HG03565 (cell line): ENCODE measurements at regions not wholly inside any gene's neighbourhood (a gene's known extent, or its start where the extent isn't known, plus 50 kb on each side); places are given as distances from the start of the nearest gene placed in this dataset.
"Not testable (repeated sequence)": the region's sequence is repeated elsewhere in the genome, so short reads cannot be mapped to it uniquely, and the experiment has no call there.

Experiments used
- ATAC-seq: cut with Tn5 transposase; IDR thresholded peaks from one replicate; pipeline ENCODE4 v1.9.1; 2021; ENCODE audit warnings: mild to moderate bottlenecking, moderate library complexity; ENCODE audit not compliant: unreplicated experiment

GRCh38 chr5:163870441-163870840 lies 365.0 kb downstream of the MAT2B start:
- ATAC-seq, result no peak

GRCh38 chr5:163874431-163874830 lies 369.0 kb downstream of the MAT2B start:
- no peak for ATAC-seq

GRCh38 chr5:163874912-163875311 lies 369.5 kb downstream of the MAT2B start:
- ATAC-seq, result not testable (repeated sequence)

GRCh38 chr5:163877865-163878264 lies 372.4 kb downstream of the MAT2B start:
- ATAC-seq, result no peak

GRCh38 chr5:163878490-163878889 lies 373.1 kb downstream of the MAT2B start:
- no peak for ATAC-seq

GRCh38 chr5:163880302-163880701 lies 374.9 kb downstream of the MAT2B start:
- ATAC-seq, result no peak

GRCh38 chr5:163885117-163885516 lies 379.7 kb downstream of the MAT2B start:
- ATAC-seq, result no peak

GRCh38 chr5:163887854-163888253 lies 382.4 kb downstream of the MAT2B start:
- no peak for ATAC-seq

GRCh38 chr5:163888366-163888765 lies 382.9 kb downstream of the MAT2B start:
- no peak for ATAC-seq

- no peak for ATAC-seq
Measured at GRCh38 chr5:163889369-163889768, 383.9 kb downstream of the MAT2B start.

GRCh38 chr5:163890261-163890660 lies 384.8 kb downstream of the MAT2B start:
- ATAC-seq, result no peak

- ATAC-seq, result no peak
Measured at GRCh38 chr5:163893281-163893680, 387.9 kb downstream of the MAT2B start.

- no peak for ATAC-seq
Measured at GRCh38 chr5:163894645-163895044, 389.2 kb downstream of the MAT2B start.

GRCh38 chr5:163898873-163899272 lies 393.5 kb downstream of the MAT2B start:
- ATAC-seq, result no peak

- not testable (repeated sequence) for ATAC-seq
Measured at GRCh38 chr5:163907783-163908182, 402.4 kb downstream of the MAT2B start.

- ATAC-seq, result no peak
Measured at GRCh38 chr5:163908253-163908652, 402.8 kb downstream of the MAT2B start.

GRCh38 chr5:163910226-163910625 lies 404.8 kb downstream of the MAT2B start:
- ATAC-seq, result no peak

GRCh38 chr5:163912046-163912445 lies 406.6 kb downstream of the MAT2B start:
- no peak for ATAC-seq

GRCh38 chr5:163913548-163913947 lies 408.1 kb downstream of the MAT2B start:
- no peak for ATAC-seq

GRCh38 chr5:163914910-163915309 lies 409.5 kb downstream of the MAT2B start:
- no peak for ATAC-seq

GRCh38 chr5:163915481-163915961 lies 410.1 kb downstream of the MAT2B start:
- ATAC-seq, result peak; percentile 78

- ATAC-seq, result peak; percentile 85
Measured at GRCh38 chr5:163916376-163916775, 411.0 kb downstream of the MAT2B start.

GRCh38 chr5:163916861-163917260 lies 411.4 kb downstream of the MAT2B start:
- ATAC-seq, result no peak

- ATAC-seq, result no peak
Measured at GRCh38 chr5:163917747-163918146, 412.3 kb downstream of the MAT2B start.
